A549 (cell line): ENCODE measurements at regions not wholly inside any gene's neighbourhood (a gene's known extent, or its start where the extent isn't known, plus 50 kb on each side); places are given as distances from the start of the nearest gene placed in this dataset.

Experiments used
- ATAC-seq, 2 experiments: fragments of 200-7000 bp in 1 of 2; fragments of >200 bp in 1 of 2; cut with Nextera tagmentation in 1 of 2; cut with Tn5 transposase in 1 of 2; 3 replicates each; pipeline versions ENCODE4 v1.8.0 to v1.9.1; 2018 to 2020; ENCODE audit warnings: mild to moderate bottlenecking in 1 of 2, moderate library complexity in 1 of 2
- CTCF ChIA-PET: fragments of 300-600 bp; sonication (Branson Sonifier 250); formaldehyde crosslinking; extraction: SDS; loops from one replicate; lab custom pipeline; 2021; ENCODE audit warnings: antibody characterized with exemption, inconsistent platforms; lab: Yijun Ruan, JAX
- POLR2A ChIA-PET: fragments of 350-600 bp; formaldehyde crosslinking; extraction: SDS; loops from one replicate; lab custom pipeline; 2021; ENCODE audit warnings: antibody characterized with exemption, inconsistent platforms; lab: Yijun Ruan, JAX
- DNase-seq, 2 experiments: peaks; one replicate each; pipeline versions ENCODE4 v3.0.0 to v3.0.0-alpha.2; 2011 to 2016; ENCODE audit warnings: low read depth in 1 of 2, low spot score in 1 of 2
- FAIRE-seq: peaks from 2 replicates; lab custom pipeline; 2011; peaks lifted over from hg19 to GRCh38; lab: Jason Lieb, UNC
- H3K27ac ChIP-seq, 2 experiments: fragments of >200 bp; sonication (Bioruptor Twin); formaldehyde crosslinking; 3 replicates each; pipeline ENCODE4 v1.5.1; 2016 to 2017
- H3K4me1 ChIP-seq: fragments of >200 bp; sonication (Bioruptor Twin); formaldehyde crosslinking; 3 replicates; pipeline ENCODE4 v1.6.1; 2016
- H3K4me2 ChIP-seq: fragments of >200 bp; sonication (Bioruptor Twin); formaldehyde crosslinking; 3 replicates; pipeline ENCODE4 v1.6.1; 2016
- H3K4me3 ChIP-seq: fragments of >200 bp; sonication (Bioruptor Twin); formaldehyde crosslinking; 3 replicates; pipeline ENCODE4 v1.5.1; 2016
- H3K9me3 ChIP-seq: fragments of >200 bp; sonication (Bioruptor Twin); formaldehyde crosslinking; 3 replicates; pipeline ENCODE4 v1.6.1; 2016
- BHLHE40 ChIP-seq: IDR thresholded peaks from 2 replicates; pipeline ENCODE4 v1.6.1; 2012; ENCODE audit warnings: low read depth, low read length, inconsistent platforms
- CEBPB ChIP-seq, 2 experiments: fragments of >200 bp in 1 of 2; sonication (Bioruptor Twin) in 1 of 2; formaldehyde crosslinking in 1 of 2; IDR thresholded peaks; 2 replicates each; pipeline ENCODE4 v1.6.1; 2012 to 2016
- HDAC2 ChIP-seq: fragments of 200-600 bp; sonication (generic); IDR thresholded peaks from 2 replicates; pipeline ENCODE4 v1.6.1; 2016
- HES2 ChIP-seq: fragments of >200 bp; sonication (Bioruptor Twin); formaldehyde crosslinking; IDR thresholded peaks from 2 replicates; pipeline ENCODE4 v1.6.1; 2016
- HOXA7 ChIP-seq: fragments of 250-450 bp; sonication (Bioruptor Pico); IDR thresholded peaks from 2 replicates; pipeline ENCODE4 v1.5.0; 2020; ENCODE audit warnings: mild to moderate bottlenecking, moderate library complexity
- JUNB ChIP-seq: fragments of >200 bp; sonication (Bioruptor Twin); formaldehyde crosslinking; IDR thresholded peaks from 2 replicates; pipeline ENCODE4 v1.6.1; 2016
- KDM5A ChIP-seq: fragments of 200-600 bp; sonication (generic); IDR thresholded peaks from 2 replicates; pipeline ENCODE4 v1.6.1; 2016; ENCODE audit warnings: antibody characterized with exemption, mild to moderate bottlenecking
- MAZ ChIP-seq: fragments of 150-350 bp; IDR thresholded peaks from 2 replicates; pipeline ENCODE4 v1.6.1; 2014; ENCODE audit warnings: antibody characterized with exemption, low read depth, low read length, borderline replicate concordance
- POLR2AphosphoS2 ChIP-seq: conservative IDR thresholded peaks from 2 replicates; pipeline ENCODE4 v1.6.1; 2012; ENCODE audit warnings: low read length, improper control_type of control experiment, inconsistent platforms
- RARB ChIP-seq: fragments of 250-450 bp; sonication (Bioruptor Pico); IDR thresholded peaks from 2 replicates; pipeline ENCODE4 v1.8.0; 2021; ENCODE audit warnings: mild to moderate bottlenecking, moderate library complexity
- RCOR1 ChIP-seq: fragments of 150-350 bp; IDR thresholded peaks from 2 replicates; pipeline ENCODE4 v1.6.1; 2014; ENCODE audit warnings: antibody characterized with exemption, low read length, low read depth
- RNF2 ChIP-seq: fragments of 200-600 bp; sonication (generic); IDR thresholded peaks from 2 replicates; pipeline ENCODE4 v1.6.1; 2016; ENCODE audit warnings: low read depth, mild to moderate bottlenecking, antibody characterized with exemption, moderate library complexity, borderline replicate concordance
- SMC3 ChIP-seq: fragments of >200 bp; sonication (Bioruptor Twin); formaldehyde crosslinking; IDR thresholded peaks from 3 replicates; pipeline ENCODE4 v1.6.1; 2018; ENCODE audit warnings: inconsistent platforms
- ZC3H11A ChIP-seq: fragments of 450-650 bp; IDR thresholded peaks from 2 replicates; pipeline ENCODE4 v1.6.1; 2014; ENCODE audit warnings: antibody characterized with exemption, mild to moderate bottlenecking
- ZNF302 ChIP-seq: fragments of 250-450 bp; sonication (Bioruptor Pico); IDR thresholded peaks from 2 replicates; pipeline ENCODE4 v1.9.0; 2021; ENCODE audit warnings: inconsistent platforms, mild to moderate bottlenecking, moderate library complexity
- ZSCAN20 ChIP-seq: fragments of 250-450 bp; sonication (Bioruptor Pico); IDR thresholded peaks from 2 replicates; pipeline ENCODE4 v1.8.0; 2022; ENCODE audit warnings: mild to moderate bottlenecking, moderate library complexity
- WGBS: methylation state at CpG from one replicate; pipeline ENCODE4 v1.1.6; 2017; ENCODE audit errors: missing lambda C conversion rate; 5-methylcytosine and 5-hydroxymethylcytosine counted together
- TF ChIP-seq, protein P1 (sequence below): fragments of 250-450 bp; sonication (Bioruptor Pico); IDR thresholded peaks from 2 replicates; pipeline ENCODE4 v1.5.0; 2021; ENCODE audit warnings: mild to moderate bottlenecking, moderate library complexity, borderline replicate concordance
- TF ChIP-seq, protein P2 (sequence below): fragments of >200 bp; sonication (Bioruptor Twin); formaldehyde crosslinking; IDR thresholded peaks from 3 replicates; pipeline ENCODE4 v1.5.1; 2016
- TF ChIP-seq, protein P3 (sequence below): fragments of 200-600 bp; sonication (generic); IDR thresholded peaks from 2 replicates; pipeline ENCODE4 v1.6.1; 2016; ENCODE audit warnings: antibody characterized with exemption, mild to moderate bottlenecking, moderate library complexity
- TF ChIP-seq, protein P4 (sequence below): IDR thresholded peaks from 2 replicates; pipeline ENCODE4 v1.6.1; 2012

GRCh38 chr5:105821800-105822199 is 1848.9 kb downstream of the EFNA5 start:
- H3K9me3 ChIP-seq: no peaks in the 10 kb centered on the region
- ChIA-PET CTCF (no interaction called here), POLR2A (no interaction called here)
- FAIRE-seq: no peak
- H3K4me2 ChIP-seq: no peak overlapping the region
- H3K4me1 ChIP-seq: no peaks in the 10 kb centered on the region
- H3K4me3 ChIP-seq: no peak overlapping the region
- 25% methylated on average over 2 of the region's 2 CpGs for WGBS
- no peak for ATAC-seq
- DNase-seq: no peak
- TF ChIP-seq ZC3H11A: peak; percentile 72
- TF ChIP-seq SMC3: no peak
- H3K27ac ChIP-seq: no peak overlapping the region

DNA sequence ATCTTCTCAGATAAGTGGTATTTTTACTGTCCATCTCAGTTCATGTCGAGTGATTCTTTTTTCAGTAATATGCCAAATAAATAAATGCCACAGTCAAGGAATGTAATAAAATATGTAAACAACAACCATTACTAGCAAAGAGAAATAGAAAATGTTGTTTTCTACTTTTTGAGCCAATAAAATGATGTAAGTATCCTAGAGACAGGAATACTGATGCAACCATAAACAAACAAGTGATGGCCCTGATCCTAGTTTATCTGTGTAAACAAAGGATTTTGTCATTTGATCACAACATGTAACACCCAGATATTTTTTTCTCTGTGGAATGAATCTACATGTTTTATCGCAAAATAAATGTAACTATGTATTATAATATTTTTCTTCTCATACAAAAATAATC is 1852.8 kb downstream of the EFNA5 start:
- no peak overlapping the region for H3K27ac ChIP-seq
- ATAC-seq: no peak
- H3K9me3 ChIP-seq: no peaks in the 10 kb centered on the region
- H3K4me3 ChIP-seq: no peak overlapping the region
- H3K4me1 ChIP-seq: no peaks in the 10 kb centered on the region
- FAIRE-seq: peak; percentile 39
- 34% methylated on average over 2 of the region's 2 CpGs for WGBS
- ChIA-PET CTCF (no interaction called here), POLR2A (no interaction called here)
- peak overlapping the region; percentile 25; the same call in 1 of the 3 replicates for H3K4me2 ChIP-seq
- TF ChIP-seq RARB: no peak
- no peak for TF ChIP-seq ZNF302 (CRISPR knock-in tag)
- TF ChIP-seq JUNB: no peak
- TF ChIP-seq, protein P1, sequence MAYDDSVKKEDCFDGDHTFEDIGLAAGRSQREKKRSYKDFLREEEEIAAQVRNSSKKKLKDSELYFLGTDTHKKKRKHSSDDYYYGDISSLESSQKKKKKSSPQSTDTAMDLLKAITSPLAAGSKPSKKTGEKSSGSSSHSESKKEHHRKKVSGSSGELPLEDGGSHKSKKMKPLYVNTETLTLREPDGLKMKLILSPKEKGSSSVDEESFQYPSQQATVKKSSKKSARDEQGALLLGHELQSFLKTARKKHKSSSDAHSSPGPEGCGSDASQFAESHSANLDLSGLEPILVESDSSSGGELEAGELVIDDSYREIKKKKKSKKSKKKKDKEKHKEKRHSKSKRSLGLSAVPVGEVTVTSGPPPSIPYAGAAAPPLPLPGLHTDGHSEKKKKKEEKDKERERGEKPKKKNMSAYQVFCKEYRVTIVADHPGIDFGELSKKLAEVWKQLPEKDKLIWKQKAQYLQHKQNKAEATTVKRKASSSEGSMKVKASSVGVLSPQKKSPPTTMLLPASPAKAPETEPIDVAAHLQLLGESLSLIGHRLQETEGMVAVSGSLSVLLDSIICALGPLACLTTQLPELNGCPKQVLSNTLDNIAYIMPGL (CRISPR knock-in tag): no peak
- DNase-seq: peak in 1 of 2 experiments; percentile 4

DNA sequence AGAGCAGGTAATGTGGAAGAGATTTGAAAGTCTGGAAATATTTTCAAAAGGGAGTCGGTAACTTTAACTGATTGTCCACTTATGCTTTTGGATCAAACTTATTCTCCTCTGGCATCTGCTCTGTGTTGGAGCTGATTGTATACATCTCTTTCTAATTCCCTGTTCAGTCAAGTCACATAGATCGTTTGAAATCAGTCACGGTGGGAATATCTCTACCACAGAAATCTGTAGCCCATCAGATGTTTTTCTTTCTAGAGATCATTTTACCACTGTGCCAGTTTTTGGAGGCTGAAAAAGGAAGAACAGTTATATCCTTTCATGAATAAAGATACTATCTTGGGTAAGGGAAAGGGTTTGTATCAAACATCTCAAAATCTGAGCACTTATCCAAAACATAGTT is 1853.3 kb downstream of the EFNA5 start:
- TF ChIP-seq CEBPB (IDR thresholded peaks at IDR 0.05) (no peak), KDM5A (no peak), RCOR1 (no peak), POLR2AphosphoS2 (no peak)
- TF ChIP-seq, protein P2, sequence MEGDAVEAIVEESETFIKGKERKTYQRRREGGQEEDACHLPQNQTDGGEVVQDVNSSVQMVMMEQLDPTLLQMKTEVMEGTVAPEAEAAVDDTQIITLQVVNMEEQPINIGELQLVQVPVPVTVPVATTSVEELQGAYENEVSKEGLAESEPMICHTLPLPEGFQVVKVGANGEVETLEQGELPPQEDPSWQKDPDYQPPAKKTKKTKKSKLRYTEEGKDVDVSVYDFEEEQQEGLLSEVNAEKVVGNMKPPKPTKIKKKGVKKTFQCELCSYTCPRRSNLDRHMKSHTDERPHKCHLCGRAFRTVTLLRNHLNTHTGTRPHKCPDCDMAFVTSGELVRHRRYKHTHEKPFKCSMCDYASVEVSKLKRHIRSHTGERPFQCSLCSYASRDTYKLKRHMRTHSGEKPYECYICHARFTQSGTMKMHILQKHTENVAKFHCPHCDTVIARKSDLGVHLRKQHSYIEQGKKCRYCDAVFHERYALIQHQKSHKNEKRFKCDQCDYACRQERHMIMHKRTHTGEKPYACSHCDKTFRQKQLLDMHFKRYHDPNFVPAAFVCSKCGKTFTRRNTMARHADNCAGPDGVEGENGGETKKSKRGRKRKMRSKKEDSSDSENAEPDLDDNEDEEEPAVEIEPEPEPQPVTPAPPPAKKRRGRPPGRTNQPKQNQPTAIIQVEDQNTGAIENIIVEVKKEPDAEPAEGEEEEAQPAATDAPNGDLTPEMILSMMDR: no peak
- H3K4me2 ChIP-seq: peak overlapping the region; percentile 25; the same call in 1 of the 3 replicates
- no peaks in the 10 kb centered on the region for H3K4me1 ChIP-seq
- WGBS: 44% methylated on average over 3 of the region's 3 CpGs
- ChIA-PET CTCF (no interaction called here), POLR2A (no interaction called here)
- ATAC-seq: no peak
- no peak for DNase-seq
- H3K4me3 ChIP-seq: no peak overlapping the region
- no peak for FAIRE-seq
- no peak overlapping the region for H3K27ac ChIP-seq
- H3K9me3 ChIP-seq: no peaks in the 10 kb centered on the region

DNA sequence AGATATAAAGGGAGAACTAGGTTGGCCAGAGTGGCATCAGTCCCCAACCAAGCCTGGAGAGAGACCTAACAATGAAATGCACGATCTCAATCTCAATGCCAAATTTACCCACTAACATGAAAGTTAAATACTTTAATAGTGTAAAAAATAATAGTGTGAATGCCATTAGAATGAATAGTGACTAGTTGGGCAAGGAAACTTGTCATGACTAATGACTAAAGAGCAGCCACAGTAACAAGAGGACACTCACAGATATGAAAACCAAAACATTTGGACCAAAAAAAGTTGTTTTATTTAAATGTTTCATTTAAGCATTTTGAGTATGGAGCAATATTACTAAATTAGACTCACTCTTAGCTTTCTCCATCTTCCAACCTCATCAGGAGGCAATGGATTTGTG is 1853.8 kb downstream of the EFNA5 start:
- 44% methylated on average over 1 of the region's 1 CpG for WGBS
- POLR2A ChIA-PET: no interaction called here
- Histone ChIP-seq H3K9me3 (no peaks in the 10 kb centered on the region), H3K27ac (no peak overlapping the region), H3K4me2 (no peak overlapping the region)
- no peak for TF ChIP-seq MAZ
- TF ChIP-seq, protein P3, sequence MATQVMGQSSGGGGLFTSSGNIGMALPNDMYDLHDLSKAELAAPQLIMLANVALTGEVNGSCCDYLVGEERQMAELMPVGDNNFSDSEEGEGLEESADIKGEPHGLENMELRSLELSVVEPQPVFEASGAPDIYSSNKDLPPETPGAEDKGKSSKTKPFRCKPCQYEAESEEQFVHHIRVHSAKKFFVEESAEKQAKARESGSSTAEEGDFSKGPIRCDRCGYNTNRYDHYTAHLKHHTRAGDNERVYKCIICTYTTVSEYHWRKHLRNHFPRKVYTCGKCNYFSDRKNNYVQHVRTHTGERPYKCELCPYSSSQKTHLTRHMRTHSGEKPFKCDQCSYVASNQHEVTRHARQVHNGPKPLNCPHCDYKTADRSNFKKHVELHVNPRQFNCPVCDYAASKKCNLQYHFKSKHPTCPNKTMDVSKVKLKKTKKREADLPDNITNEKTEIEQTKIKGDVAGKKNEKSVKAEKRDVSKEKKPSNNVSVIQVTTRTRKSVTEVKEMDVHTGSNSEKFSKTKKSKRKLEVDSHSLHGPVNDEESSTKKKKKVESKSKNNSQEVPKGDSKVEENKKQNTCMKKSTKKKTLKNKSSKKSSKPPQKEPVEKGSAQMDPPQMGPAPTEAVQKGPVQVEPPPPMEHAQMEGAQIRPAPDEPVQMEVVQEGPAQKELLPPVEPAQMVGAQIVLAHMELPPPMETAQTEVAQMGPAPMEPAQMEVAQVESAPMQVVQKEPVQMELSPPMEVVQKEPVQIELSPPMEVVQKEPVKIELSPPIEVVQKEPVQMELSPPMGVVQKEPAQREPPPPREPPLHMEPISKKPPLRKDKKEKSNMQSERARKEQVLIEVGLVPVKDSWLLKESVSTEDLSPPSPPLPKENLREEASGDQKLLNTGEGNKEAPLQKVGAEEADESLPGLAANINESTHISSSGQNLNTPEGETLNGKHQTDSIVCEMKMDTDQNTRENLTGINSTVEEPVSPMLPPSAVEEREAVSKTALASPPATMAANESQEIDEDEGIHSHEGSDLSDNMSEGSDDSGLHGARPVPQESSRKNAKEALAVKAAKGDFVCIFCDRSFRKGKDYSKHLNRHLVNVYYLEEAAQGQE: no peak
- TF ChIP-seq, protein P2: no peak
- no peak for TF ChIP-seq ZNF302 (CRISPR knock-in tag)
- no peak for TF ChIP-seq JUNB
- TF ChIP-seq, protein P4, sequence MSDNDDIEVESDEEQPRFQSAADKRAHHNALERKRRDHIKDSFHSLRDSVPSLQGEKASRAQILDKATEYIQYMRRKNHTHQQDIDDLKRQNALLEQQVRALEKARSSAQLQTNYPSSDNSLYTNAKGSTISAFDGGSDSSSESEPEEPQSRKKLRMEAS: no peak
- TF ChIP-seq HES2: no peak
- TF ChIP-seq HOXA7 (CRISPR knock-in tag): no peak
- no peak for TF ChIP-seq RCOR1
- no peak for TF ChIP-seq ZSCAN20 (CRISPR knock-in tag)
- TF ChIP-seq BHLHE40: no peak
- no peak for TF ChIP-seq HDAC2
- TF ChIP-seq ZC3H11A: no peak
- no peak for TF ChIP-seq RNF2
- TF ChIP-seq, all 56 proteins: peak for 0
- CTCF ChIA-PET: no interaction called here
- ATAC-seq: no peak
- DNase-seq: no peak
- no peak for FAIRE-seq
- no peak overlapping the region for H3K4me3 ChIP-seq
- H3K4me1 ChIP-seq: no peaks in the 10 kb centered on the region
